ENCODE measurements at regions not wholly inside any gene's neighbourhood (a gene's known extent, or its start where the extent isn't known, plus 50 kb on each side); places are given as distances from the start of the nearest gene placed in this dataset.

- DNase-seq = no peak
Measured at GRCh38 chr10:10813656-10814055, 204.0 kb upstream of the CELF2 start.

DNA sequence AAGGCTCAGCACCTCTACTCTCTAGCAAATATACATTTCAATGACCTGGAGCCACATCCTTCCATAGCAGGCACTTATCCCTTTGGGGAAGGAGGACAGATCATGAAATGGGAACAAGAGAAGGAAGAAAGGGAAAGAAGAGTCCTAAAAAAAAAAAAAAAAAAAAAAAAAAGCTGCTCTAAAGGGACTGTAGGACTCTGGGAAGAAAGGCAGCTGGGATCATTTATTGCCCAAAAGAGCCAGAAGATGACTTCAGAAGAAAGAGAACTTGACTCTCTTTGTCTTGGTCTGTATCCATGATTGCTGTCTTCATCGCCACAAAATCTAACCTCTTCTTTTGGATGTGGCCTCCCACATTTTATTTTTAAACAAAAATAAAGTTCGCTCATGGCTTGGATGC lies 203.6 kb upstream of the CELF2 start:
- no peak for DNase-seq

GRCh38 chr10:10816447-10816846 lies 201.2 kb upstream of the CELF2 start:
- DNase-seq = peak; percentile 56

GRCh38 chr10:10817609-10818008 lies 200.1 kb upstream of the CELF2 start:
- DNase-seq = no peak

GRCh38 chr10:10818082-10818481 lies 199.6 kb upstream of the CELF2 start:
- DNase-seq = no peak

GRCh38 chr10:10819206-10819856 lies 198.3 kb upstream of the CELF2 start:
- no peak for DNase-seq

DNA sequence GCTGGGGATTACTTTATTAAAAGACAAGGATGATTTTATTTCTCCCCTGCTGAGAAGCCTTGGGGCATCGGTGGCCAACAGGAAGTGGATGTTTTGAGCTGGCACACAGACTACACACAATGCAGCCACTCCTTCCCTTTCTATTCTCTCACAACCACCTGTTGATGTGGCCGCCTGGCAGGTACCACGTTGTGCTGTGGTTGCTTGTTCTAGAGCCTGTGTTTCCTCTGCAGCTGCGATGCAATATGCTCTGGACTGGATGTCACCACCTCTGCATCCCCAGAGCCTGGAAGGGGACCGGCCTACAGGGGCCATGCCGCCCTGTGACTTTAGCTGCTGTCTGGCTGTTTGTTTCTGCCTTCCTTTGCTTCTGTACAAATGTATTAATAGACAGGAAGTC lies 195.7 kb upstream of the CELF2 start:
- no peak for DNase-seq

GRCh38 chr10:10824591-10825148 lies 193.0 kb upstream of the CELF2 start:
- peak; percentile 84 for DNase-seq

DNA sequence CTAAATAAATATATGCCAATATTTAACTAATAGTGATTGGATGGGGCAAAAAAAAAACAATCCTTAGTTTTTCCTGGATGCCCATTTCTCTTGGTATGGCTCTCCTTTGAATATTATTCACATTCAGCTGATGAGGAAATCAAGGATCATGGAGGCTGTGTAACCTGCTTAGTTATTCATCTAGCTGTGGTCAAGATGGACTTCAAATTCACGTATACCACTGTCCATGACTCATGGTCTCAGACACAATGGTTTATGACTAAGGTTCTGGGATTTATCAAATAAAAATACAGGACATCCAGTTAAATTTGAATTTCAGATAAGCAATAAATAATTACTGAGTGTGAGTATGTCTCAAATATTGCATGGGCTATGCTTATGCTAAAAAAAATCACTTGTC lies 191.5 kb upstream of the CELF2 start:
- DNase-seq = peak; percentile 53

- DNase-seq = peak; percentile 55
Measured at GRCh38 chr10:10828623-10829022, 189.0 kb upstream of the CELF2 start.

DNA sequence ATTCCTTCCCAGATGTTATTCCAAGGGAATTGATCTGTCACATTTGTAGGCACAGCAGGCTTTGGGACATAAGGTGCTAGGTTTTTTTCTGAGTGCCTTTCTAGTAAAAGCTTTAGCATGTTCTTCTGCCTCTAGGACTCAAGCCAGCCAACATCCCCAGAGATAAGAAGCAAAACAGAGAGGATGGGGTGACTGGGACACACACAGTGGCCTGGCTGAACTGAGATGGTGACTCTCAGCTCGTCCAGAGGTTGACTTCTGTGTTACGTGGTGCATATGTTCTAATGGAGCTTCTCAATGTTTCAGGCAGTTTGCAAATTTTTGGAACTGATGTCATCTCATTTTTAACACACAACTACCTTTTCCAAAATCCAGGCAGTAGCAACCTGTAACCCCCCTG lies 188.1 kb upstream of the CELF2 start:
- DNase-seq = no peak

- peak; percentile 86 for DNase-seq
Measured at GRCh38 chr10:10830293-10830986, 187.2 kb upstream of the CELF2 start.

DNA sequence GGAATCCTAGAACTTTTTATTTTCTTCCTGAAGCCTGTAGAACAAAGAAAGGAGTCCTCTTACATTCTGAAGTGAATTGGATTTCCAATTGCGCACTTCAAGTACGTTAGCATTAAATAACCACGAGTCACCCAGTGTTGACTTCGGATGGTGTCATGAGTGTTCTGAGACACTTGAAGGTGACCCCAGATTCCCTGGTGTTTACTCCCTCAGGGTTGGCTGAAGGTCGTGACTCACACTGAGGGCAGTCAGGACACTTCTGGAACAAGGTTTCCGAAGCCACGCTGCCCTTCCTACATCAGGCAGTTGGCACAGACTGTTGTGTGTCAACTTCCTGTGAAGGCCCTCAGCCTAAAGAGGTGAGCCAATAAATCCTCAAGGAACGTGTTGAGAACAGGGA lies 186.6 kb upstream of the CELF2 start:
- peak; percentile 81 for DNase-seq

- no peak for DNase-seq
Measured at GRCh38 chr10:10833955-10834354, 183.7 kb upstream of the CELF2 start.

- no peak for DNase-seq
Measured at GRCh38 chr10:10844251-10844650, 173.4 kb upstream of the CELF2 start.

DNA sequence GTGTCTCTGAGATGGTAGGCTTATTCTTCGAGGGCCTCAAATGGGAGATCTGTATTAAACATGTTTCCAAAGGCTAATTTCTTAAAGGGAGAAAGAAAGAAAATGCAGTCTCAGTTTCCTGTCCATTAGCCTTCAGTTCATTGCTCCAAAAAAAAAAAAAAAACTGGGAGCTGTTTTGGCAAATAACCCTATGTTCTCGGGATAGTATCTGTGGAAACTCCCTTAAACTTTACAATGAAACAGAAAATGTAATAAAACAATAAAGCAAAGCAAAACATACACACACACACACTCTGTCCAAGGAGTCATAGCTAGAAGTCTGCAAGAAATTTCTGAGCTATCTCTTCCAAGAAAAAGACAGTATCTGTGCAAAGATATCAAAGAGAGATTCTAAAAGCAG lies 172.5 kb upstream of the CELF2 start:
- no peak for DNase-seq

DNA sequence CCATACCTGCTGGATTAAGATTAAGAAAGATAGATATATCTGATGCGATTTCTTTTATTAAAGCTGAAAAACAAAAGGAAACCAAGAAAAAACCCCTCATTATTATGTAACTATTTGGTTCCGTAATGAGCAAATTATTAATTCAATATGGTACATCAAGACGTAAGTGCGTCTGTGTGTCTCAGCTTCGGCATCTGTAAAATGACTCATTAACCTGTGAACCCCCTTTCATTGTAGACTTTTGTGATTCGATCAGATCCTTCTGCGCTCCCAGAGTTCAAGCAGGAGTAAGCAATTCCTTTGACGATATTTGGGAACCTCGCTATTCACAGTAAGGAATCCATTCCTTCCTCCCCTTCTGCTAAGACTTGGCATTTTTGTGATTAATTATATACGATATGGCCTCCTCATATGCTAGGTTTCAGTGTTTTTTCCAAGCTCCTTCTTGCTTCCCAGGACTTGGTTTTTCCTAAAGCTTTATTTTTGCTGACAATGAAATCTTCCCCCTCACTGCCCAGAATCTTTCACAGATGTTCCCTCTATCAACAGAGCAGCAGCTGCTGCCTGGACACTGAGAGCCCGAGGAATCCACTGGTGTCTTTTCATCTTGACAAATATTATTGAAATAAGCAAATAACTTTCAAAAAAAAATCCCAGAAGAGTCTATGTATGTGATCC lies 171.7 kb upstream of the CELF2 start:
- no peak for DNase-seq

GRCh38 chr10:10846504-10846900 lies 171.2 kb upstream of the CELF2 start:
- DNase-seq = no peak

- DNase-seq = no peak
Measured at GRCh38 chr10:10847387-10847786, 170.3 kb upstream of the CELF2 start.

GRCh38 chr10:10848488-10849111 lies 169.1 kb upstream of the CELF2 start:
- DNase-seq = no peak

- no peak for DNase-seq
Measured at GRCh38 chr10:10849306-10849705, 168.4 kb upstream of the CELF2 start.

DNA sequence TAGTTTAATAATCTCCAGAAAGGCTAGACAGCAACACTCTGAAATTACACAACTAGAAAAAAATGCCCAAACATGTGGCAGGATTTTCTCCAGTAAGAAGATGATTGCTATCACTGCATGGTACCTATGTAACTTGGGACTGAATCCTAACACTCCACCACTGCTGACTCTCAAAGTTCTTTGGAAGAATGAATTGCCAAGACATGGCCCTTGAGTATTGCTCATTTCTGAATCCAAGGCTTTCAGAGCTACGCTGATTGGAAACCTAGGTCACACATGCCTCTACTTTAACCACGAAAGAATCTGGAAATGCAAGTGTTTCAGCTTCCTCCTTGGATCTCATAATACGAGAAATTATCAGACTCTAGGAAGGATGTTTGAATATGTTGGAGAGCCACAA lies 167.5 kb upstream of the CELF2 start:
- DNase-seq = no peak

DNA sequence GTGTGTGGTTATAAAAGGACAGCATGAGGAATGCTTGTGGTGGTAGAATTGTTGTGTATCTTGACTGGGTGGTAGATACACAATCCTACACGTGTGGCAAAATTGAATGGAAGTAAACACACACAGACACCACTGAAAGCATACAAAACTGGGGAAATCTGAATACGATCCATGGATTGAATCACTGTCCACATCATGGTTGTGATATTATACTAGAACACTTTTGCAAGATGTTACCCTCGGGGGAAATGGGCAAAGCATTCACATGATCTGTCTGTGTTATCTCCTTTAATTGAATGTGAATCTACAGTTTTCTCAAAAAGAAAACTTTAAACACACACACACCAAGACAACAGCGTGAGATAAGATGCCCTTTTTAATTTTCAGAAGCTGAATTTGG lies 165.2 kb upstream of the CELF2 start:
- no peak for DNase-seq

Data from fibroblast of skin of scalp (primary cell).